Large intestine (tissue), 3 donors: ENCODE measurements at regions not wholly inside any gene's neighbourhood (a gene's known extent, or its start where the extent isn't known, plus 50 kb on each side); places are given as distances from the start of the nearest gene placed in this dataset.

ENCODE experiments used
- DNase-seq, 2 donors: peaks; one replicate each; pipeline versions ENCODE4 v3.0.0 to v3.0.0-alpha.2; 2013
- H3K27ac ChIP-seq: one replicate; pipeline ENCODE4 v1.5.1; 2013; ENCODE audit warnings: low read length
- H3K27me3 ChIP-seq: 2 replicates; pipeline ENCODE4 v1.6.1; 2013; ENCODE audit warnings: low read length; ENCODE audit not compliant: control insufficient read depth, insufficient read depth
- H3K36me3 ChIP-seq: 2 replicates; pipeline ENCODE4 v1.6.1; 2013; ENCODE audit warnings: low read length; ENCODE audit not compliant: control insufficient read depth, insufficient read depth
- H3K4me1 ChIP-seq: one replicate; pipeline ENCODE4 v1.6.1; 2013; ENCODE audit warnings: low read length; ENCODE audit not compliant: control insufficient read depth, insufficient read depth
- H3K4me3 ChIP-seq: one replicate; pipeline ENCODE4 v1.5.1; 2013; ENCODE audit warnings: low read length
- H3K9me3 ChIP-seq: one replicate; pipeline ENCODE4 v1.6.1; 2013; ENCODE audit warnings: mild to moderate bottlenecking, low read depth, low read length, moderate library complexity; ENCODE audit not compliant: control insufficient read depth
- WGBS: methylation state at CpG from one replicate; pipeline ENCODE4 v1.1.5; 2013; ENCODE audit warnings: low lambda C conversion rate; ENCODE audit not compliant: insufficient coverage; 5-methylcytosine and 5-hydroxymethylcytosine counted together

DNA sequence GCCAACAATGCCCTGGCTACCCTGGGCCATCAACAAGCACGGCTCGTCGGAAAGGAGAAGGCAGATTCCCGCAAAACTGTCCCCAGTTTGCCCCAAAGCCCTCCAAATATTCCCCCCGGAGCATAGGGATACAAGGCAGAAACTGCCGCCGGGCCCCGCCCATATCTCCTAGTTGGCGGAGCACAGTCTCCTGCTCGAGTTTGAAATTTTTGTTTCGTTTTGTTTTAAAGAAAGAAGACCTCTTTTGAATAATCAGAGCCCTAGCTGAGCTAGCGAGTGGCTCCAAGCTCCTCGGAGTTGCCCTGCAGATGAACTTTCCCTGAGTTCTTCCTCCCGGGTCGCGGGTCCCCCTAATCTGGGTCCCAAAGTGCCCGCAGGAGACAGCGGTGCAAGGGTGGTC lies 138.1 kb upstream of the ZIC3 start:
- peak in 1 of 2 donors; percentile 1 for DNase-seq
- WGBS = no CpG with 5 or more reads among the region's 18 CpGs
- H3K4me3 ChIP-seq = peak overlapping the region; percentile 16
- peaks cover 67% of the 10 kb centered on the region for H3K27me3 ChIP-seq
- H3K36me3 ChIP-seq = no peaks in the 10 kb centered on the region
- H3K27ac ChIP-seq = no peak overlapping the region
- H3K9me3 ChIP-seq = peaks cover 4% of the 10 kb centered on the region
- H3K4me1 ChIP-seq = no peaks in the 10 kb centered on the region

DNA sequence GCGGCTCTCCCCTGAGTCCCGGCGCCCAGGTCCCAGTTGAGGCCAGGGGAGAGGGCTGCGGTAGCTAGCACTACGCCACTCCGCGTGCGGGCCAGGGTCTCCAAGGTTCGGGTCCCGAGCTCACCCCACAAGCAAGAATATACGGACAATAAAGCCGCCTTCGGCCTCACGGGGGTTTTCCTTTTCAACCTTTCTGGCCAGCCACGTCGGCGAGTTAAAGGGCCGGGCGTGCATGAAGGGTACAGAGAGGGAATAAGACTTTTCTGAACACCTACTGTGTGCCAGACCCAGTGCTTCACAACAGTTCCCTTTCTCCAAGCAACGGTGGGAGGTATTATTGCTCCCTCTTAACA lies 138.5 kb upstream of the ZIC3 start:
- no CpG with 5 or more reads among the region's 20 CpGs for WGBS
- no peak overlapping the region for H3K4me3 ChIP-seq
- H3K27me3 ChIP-seq = peaks cover 70% of the 10 kb centered on the region
- no peak for DNase-seq
- peaks cover 4% of the 10 kb centered on the region for H3K9me3 ChIP-seq
- H3K4me1 ChIP-seq = no peaks in the 10 kb centered on the region
- H3K27ac ChIP-seq = no peak overlapping the region
- H3K36me3 ChIP-seq = no peaks in the 10 kb centered on the region

GRCh38 chrX:137426695-137427425 lies 139.1 kb upstream of the ZIC3 start:
- no peaks in the 10 kb centered on the region for H3K36me3 ChIP-seq
- H3K4me3 ChIP-seq = no peak overlapping the region
- WGBS = no CpG with 5 or more reads among the region's 37 CpGs
- H3K9me3 ChIP-seq = peaks cover 4% of the 10 kb centered on the region
- H3K4me1 ChIP-seq = no peaks in the 10 kb centered on the region
- H3K27ac ChIP-seq = no peak overlapping the region
- peaks cover 70% of the 10 kb centered on the region for H3K27me3 ChIP-seq
- DNase-seq = no peak

DNA sequence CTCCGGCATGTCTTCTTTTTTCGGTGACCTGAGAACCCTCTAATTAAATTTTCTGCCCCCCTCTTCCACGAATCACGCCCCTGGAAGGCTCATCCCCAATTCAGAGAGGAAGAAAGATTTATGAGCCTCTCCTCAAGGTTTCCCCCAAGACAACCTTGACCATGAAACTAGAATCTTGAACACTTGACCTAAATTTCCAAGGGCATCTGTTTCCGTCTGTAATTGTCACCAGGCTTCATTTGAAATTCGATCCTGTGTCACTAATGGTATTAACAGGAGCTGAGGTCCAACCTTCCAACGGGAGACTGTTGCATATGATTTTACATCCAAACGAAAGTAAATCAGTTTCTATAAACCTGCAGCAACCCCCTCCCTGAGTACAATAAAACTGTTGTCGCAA lies 139.9 kb upstream of the ZIC3 start:
- peaks cover 4% of the 10 kb centered on the region for H3K9me3 ChIP-seq
- no peaks in the 10 kb centered on the region for H3K36me3 ChIP-seq
- H3K4me3 ChIP-seq = no peak overlapping the region
- H3K27ac ChIP-seq = no peak overlapping the region
- H3K4me1 ChIP-seq = no peaks in the 10 kb centered on the region
- peaks cover 66% of the 10 kb centered on the region for H3K27me3 ChIP-seq
- no peak for DNase-seq
- WGBS = no CpG with 5 or more reads among the region's 9 CpGs

DNA sequence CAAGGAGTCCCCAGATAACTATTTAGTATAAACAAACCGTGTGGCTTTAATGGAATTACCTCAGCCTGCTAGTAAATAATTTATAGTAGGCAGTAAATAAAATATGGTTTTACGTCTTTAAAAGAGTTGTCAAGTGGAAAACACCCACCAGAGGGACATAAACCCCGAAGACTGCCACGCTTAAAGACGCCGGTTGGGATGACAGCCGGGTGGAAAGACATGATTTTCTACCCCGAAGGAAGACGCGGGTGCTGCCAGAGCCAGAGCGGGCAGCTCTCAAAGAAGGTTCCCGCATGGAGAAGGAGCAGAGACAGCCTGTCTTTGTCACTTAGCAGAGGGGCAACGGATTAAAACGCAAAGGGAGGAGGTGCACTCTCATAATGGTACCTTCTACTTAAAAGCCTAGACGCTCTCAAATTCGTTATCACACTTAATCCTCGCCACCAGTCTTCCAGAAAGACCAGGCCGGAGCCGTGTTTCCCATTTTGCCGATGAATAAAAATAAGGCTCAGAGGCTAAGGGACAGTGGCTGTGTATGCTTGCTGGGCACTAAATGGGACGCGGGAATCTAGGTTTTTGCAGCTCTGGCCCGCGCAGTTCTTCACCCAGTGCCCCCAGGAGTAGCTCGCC lies 140.5 kb upstream of the ZIC3 start:
- H3K27ac ChIP-seq = no peak overlapping the region
- no peak for DNase-seq
- no CpG with 5 or more reads among the region's 25 CpGs for WGBS
- H3K9me3 ChIP-seq = peaks cover 4% of the 10 kb centered on the region
- H3K4me1 ChIP-seq = no peaks in the 10 kb centered on the region
- no peaks in the 10 kb centered on the region for H3K36me3 ChIP-seq
- peaks cover 61% of the 10 kb centered on the region for H3K27me3 ChIP-seq
- no peak overlapping the region for H3K4me3 ChIP-seq

GRCh38 chrX:137424679-137425078 lies 141.2 kb upstream of the ZIC3 start:
- no CpG with 5 or more reads among the region's 15 CpGs for WGBS
- Histone ChIP-seq H3K4me3 (no peak overlapping the region), H3K27ac (no peak overlapping the region), H3K36me3 (no peaks in the 10 kb centered on the region), H3K4me1 (no peaks in the 10 kb centered on the region), H3K27me3 (peaks cover 57% of the 10 kb centered on the region), H3K9me3 (peaks cover 4% of the 10 kb centered on the region)
- DNase-seq = no peak

- no CpG with 5 or more reads among the region's 3 CpGs for WGBS
- Histone ChIP-seq H3K9me3 (peaks cover under 1% of the 10 kb centered on the region), H3K27ac (no peak overlapping the region), H3K27me3 (peaks cover 42% of the 10 kb centered on the region), H3K4me1 (no peaks in the 10 kb centered on the region), H3K36me3 (no peaks in the 10 kb centered on the region), H3K4me3 (no peak overlapping the region)
- no peak for DNase-seq
Measured at GRCh38 chrX:137423241-137423640, 142.7 kb upstream of the ZIC3 start.

- H3K36me3 ChIP-seq = no peaks in the 10 kb centered on the region
- no peak overlapping the region for H3K4me3 ChIP-seq
- no peaks in the 10 kb centered on the region for H3K4me1 ChIP-seq
- DNase-seq = no peak
- WGBS = 60% methylated on average over 1 of the region's 2 CpGs
- no peaks in the 10 kb centered on the region for H3K9me3 ChIP-seq
- H3K27me3 ChIP-seq = peaks cover 3% of the 10 kb centered on the region
- no peak overlapping the region for H3K27ac ChIP-seq
Measured at GRCh38 chrX:137418086-137418485, 147.8 kb upstream of the ZIC3 start.

DNA sequence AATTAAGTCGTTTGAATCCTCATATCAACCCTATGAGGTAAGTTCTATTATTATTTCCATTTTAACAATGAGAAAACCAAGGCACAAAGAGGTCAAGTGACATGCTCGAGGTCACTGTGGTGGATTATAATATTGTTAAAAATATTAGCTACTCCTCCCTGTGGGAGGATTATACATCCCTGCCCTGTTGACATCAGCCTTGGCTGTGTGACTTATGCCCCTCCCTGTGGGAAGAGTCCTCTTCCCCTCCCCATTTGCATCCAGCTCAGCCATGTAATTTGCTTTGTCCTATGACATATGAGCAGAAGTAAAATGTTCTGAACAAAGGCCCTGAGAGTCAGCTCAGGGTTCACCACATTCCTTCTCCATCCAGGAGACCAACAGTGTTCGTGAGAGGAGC lies 152.7 kb upstream of the ZIC3 start:
- H3K4me3 ChIP-seq = no peak overlapping the region
- DNase-seq = no peak
- no peak overlapping the region for H3K27ac ChIP-seq
- H3K4me1 ChIP-seq = no peaks in the 10 kb centered on the region
- H3K9me3 ChIP-seq = no peaks in the 10 kb centered on the region
- no peaks in the 10 kb centered on the region for H3K36me3 ChIP-seq
- WGBS = 60% methylated on average over 1 of the region's 3 CpGs
- H3K27me3 ChIP-seq = no peaks in the 10 kb centered on the region

- Histone ChIP-seq H3K27ac (no peak overlapping the region), H3K9me3 (no peaks in the 10 kb centered on the region), H3K4me3 (no peak overlapping the region), H3K4me1 (no peaks in the 10 kb centered on the region), H3K27me3 (no peaks in the 10 kb centered on the region), H3K36me3 (no peaks in the 10 kb centered on the region)
- no CpG with 5 or more reads among the region's 26 CpGs for WGBS
- no peak for DNase-seq
Measured at GRCh38 chrX:137405449-137406140, 160.3 kb upstream of the ZIC3 start.
